SK-N-SH (cell line): ENCODE measurements at regions not wholly inside any gene's neighbourhood (a gene's known extent, or its start where the extent isn't known, plus 50 kb on each side); places are given as distances from the start of the nearest gene placed in this dataset.

ENCODE experiments used
- CHD2 ChIP-seq: fragments of 150-350 bp; IDR thresholded peaks from 2 replicates; pipeline ENCODE4 v1.6.1; 2018; ENCODE audit warnings: low read length; ENCODE audit not compliant: partially characterized antibody
- CTCF ChIP-seq: fragments of 200-600 bp; sonication (generic); IDR thresholded peaks from 2 replicates; pipeline ENCODE4 v1.6.1; 2017; ENCODE audit warnings: antibody characterized with exemption, mild to moderate bottlenecking, moderate library complexity
- ELF1 ChIP-seq: IDR thresholded peaks from 2 replicates; pipeline ENCODE4 v1.4.0; 2012
- EP300 ChIP-seq, 2 experiments: IDR thresholded peaks; 2 replicates each; pipeline versions ENCODE4 v1.4.0 to v1.6.1; 2012; ENCODE audit warnings: borderline replicate concordance in 1 of 2, low read depth in 1 of 2, low read length in 1 of 2
- EZH2phosphoT487 ChIP-seq: fragments of 200-600 bp; sonication (generic); IDR thresholded peaks from 2 replicates; pipeline ENCODE4 v1.6.1; 2017; ENCODE audit warnings: low read depth, mixed run types, mild to moderate bottlenecking, antibody characterized with exemption, moderate library complexity, borderline replicate concordance
- GABPA ChIP-seq: IDR thresholded peaks from 2 replicates; pipeline ENCODE4 v1.4.0; 2012; ENCODE audit warnings: low read depth, mild to moderate bottlenecking
- NFIC ChIP-seq: IDR thresholded peaks from 2 replicates; pipeline ENCODE4 v1.4.0; 2012; ENCODE audit warnings: borderline replicate concordance
- POLR2AphosphoS5 ChIP-seq: IDR thresholded peaks from 2 replicates; pipeline ENCODE4 v1.6.1; 2012; ENCODE audit warnings: low read depth, low read length
- REST ChIP-seq: IDR thresholded peaks from 2 replicates; pipeline ENCODE4 v1.6.1; 2012; ENCODE audit warnings: mild to moderate bottlenecking, low read depth, low read length, moderate library complexity
- SMC3 ChIP-seq: IDR thresholded peaks from 2 replicates; pipeline ENCODE4 v1.6.1; 2012; ENCODE audit warnings: low read depth, low read length, improper control_type of control experiment
- TAF1 ChIP-seq: IDR thresholded peaks from 2 replicates; pipeline ENCODE4 v1.6.1; 2012; ENCODE audit warnings: low read depth, mild to moderate bottlenecking, low read length, moderate library complexity, borderline replicate concordance
- YY1 ChIP-seq: IDR thresholded peaks from 2 replicates; pipeline ENCODE4 v1.4.0; 2012; ENCODE audit warnings: low read depth, mild to moderate bottlenecking
- TF ChIP-seq, protein P1 (sequence below): IDR thresholded peaks from 2 replicates; pipeline ENCODE4 v1.4.0; 2012; ENCODE audit warnings: low read depth

DNA sequence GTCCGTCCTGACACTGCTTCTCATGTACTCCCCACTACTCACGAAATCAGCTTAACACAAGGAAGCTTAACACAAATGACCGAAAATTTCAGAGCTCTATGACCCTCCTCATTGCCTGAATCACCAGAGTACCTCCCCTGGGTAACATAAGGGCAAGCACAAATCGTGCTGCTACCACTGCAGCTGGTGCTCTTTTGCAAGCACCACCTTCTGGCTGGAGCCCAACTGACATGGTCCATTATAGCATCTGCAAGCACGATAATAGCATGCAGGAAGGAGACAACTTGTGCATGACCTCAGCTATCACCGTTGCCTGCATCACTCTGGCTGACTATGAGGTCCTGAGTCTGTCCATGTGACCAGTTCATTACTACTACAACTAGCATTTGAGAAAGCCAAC lies 308.0 kb downstream of the TEX13C start:
- no peak for TF ChIP-seq TAF1
- TF ChIP-seq CHD2 = no peak
- TF ChIP-seq SMC3 = no peak
- no peak for TF ChIP-seq POLR2AphosphoS5
- no peak for TF ChIP-seq CTCF
- TF ChIP-seq EZH2phosphoT487 = no peak
- TF ChIP-seq ELF1 = no peak
- no peak for TF ChIP-seq GABPA
- TF ChIP-seq, protein P1, sequence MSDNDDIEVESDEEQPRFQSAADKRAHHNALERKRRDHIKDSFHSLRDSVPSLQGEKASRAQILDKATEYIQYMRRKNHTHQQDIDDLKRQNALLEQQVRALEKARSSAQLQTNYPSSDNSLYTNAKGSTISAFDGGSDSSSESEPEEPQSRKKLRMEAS = no peak
- no peak for TF ChIP-seq NFIC
- no peak for TF ChIP-seq REST
- no peak for TF ChIP-seq EP300 (IDR thresholded peaks at IDR 0.05; ENCODE audit: borderline replicate concordance in 1 of 2, low read depth in 1 of 2, low read length in 1 of 2)
- no peak for TF ChIP-seq YY1
